WTC11 (cell line): ENCODE measurements at regions not wholly inside any gene's neighbourhood (a gene's known extent, or its start where the extent isn't known, plus 50 kb on each side); places are given as distances from the start of the nearest gene placed in this dataset.

ENCODE experiments used
- ATAC-seq: fragments of 200-7000 bp; cut with Tn5 transposase; 2 replicates; pipeline ENCODE4 v1.10.0; 2021; ENCODE audit warnings: mild to moderate bottlenecking, moderate library complexity
- CTCF ChIA-PET: fragments of 300-600 bp; sonication (Branson Sonifier 250); formaldehyde crosslinking; loops from one replicate; lab custom pipeline; 2021; ENCODE audit warnings: antibody characterized with exemption; lab: Charles Lee
- POLR2A ChIA-PET: fragments of 350-600 bp; sonication (Branson Sonifier 250); formaldehyde crosslinking; loops from one replicate; lab custom pipeline; 2021; ENCODE audit warnings: antibody characterized with exemption; lab: Charles Lee
- DNase-seq: peaks from one replicate; pipeline ENCODE4 v3.0.0; 2021; ENCODE audit warnings: low spot score
- H3K27ac Mint-ChIP-seq: 2 replicates; pipeline ENCODE4 v1.8.0; 2021; ENCODE audit warnings: mixed read lengths
- H3K27me3 Mint-ChIP-seq: 2 replicates; pipeline ENCODE4 v1.8.0; 2021; ENCODE audit warnings: low read depth, mild to moderate bottlenecking, moderate library complexity, mixed read lengths
- H3K36me3 Mint-ChIP-seq: 2 replicates; pipeline ENCODE4 v1.8.0; 2021; ENCODE audit warnings: mixed read lengths
- H3K4me1 Mint-ChIP-seq: 2 replicates; pipeline ENCODE4 v1.8.0; 2022; ENCODE audit warnings: mixed read lengths
- H3K4me3 Mint-ChIP-seq: 2 replicates; pipeline ENCODE4 v1.8.0; 2021; ENCODE audit warnings: mild to moderate bottlenecking, moderate library complexity, mixed read lengths
- H3K9me3 Mint-ChIP-seq: 2 replicates; pipeline ENCODE4 v1.8.0; 2021; ENCODE audit warnings: mixed read lengths
- CREB1 ChIP-seq: sonication (generic); formaldehyde crosslinking; IDR thresholded peaks from 2 replicates; pipeline ENCODE4 v1.8.0; 2023; ENCODE audit warnings: mild to moderate bottlenecking, missing genetic modification reagents
- CREM ChIP-seq: sonication (generic); formaldehyde crosslinking; IDR thresholded peaks from 2 replicates; pipeline ENCODE4 v1.8.1; 2022; ENCODE audit warnings: mild to moderate bottlenecking, missing genetic modification reagents, moderate library complexity
- EMX1 ChIP-seq: fragments of 250-450 bp; sonication (Bioruptor Pico); IDR thresholded peaks from 2 replicates; pipeline ENCODE4 v1.8.0; 2021; ENCODE audit warnings: mild to moderate bottlenecking
- HMGA2 ChIP-seq: fragments of 250-450 bp; sonication (Bioruptor Pico); IDR thresholded peaks from 2 replicates; pipeline ENCODE4 v1.4.0; 2021; ENCODE audit warnings: mild to moderate bottlenecking, moderate library complexity
- NR3C1 ChIP-seq: sonication (generic); formaldehyde crosslinking; conservative IDR thresholded peaks from 2 replicates; pipeline ENCODE4 v1.8.1; 2023; ENCODE audit warnings: low read depth, mild to moderate bottlenecking, missing genetic modification reagents
- SMAD4 ChIP-seq: sonication (generic); formaldehyde crosslinking; IDR thresholded peaks from 2 replicates; pipeline ENCODE4 v1.8.0; 2022; ENCODE audit warnings: mild to moderate bottlenecking, missing genetic modification reagents
- TEAD4 ChIP-seq: sonication (generic); formaldehyde crosslinking; IDR thresholded peaks from 2 replicates; pipeline ENCODE4 v1.8.0; 2022; ENCODE audit warnings: mild to moderate bottlenecking, missing genetic modification reagents
- ZNF263 ChIP-seq: sonication (generic); formaldehyde crosslinking; IDR thresholded peaks from 2 replicates; pipeline ENCODE4 v1.8.1; 2022; ENCODE audit warnings: low read depth, mild to moderate bottlenecking, moderate library complexity, missing genetic modification reagents
- ZNF317 ChIP-seq: sonication (generic); formaldehyde crosslinking; IDR thresholded peaks from 2 replicates; pipeline ENCODE4 v1.8.1; 2023; ENCODE audit warnings: low read depth, mild to moderate bottlenecking, moderate library complexity, missing genetic modification reagents, borderline replicate concordance
- ZNF423 ChIP-seq: fragments of 250-450 bp; sonication (Bioruptor Pico); IDR thresholded peaks from 2 replicates; pipeline ENCODE4 v2.1.2; 2022; ENCODE audit warnings: mild to moderate bottlenecking, moderate library complexity
- ZNF671 ChIP-seq: fragments of 250-450 bp; sonication (Bioruptor Pico); IDR thresholded peaks from 2 replicates; pipeline ENCODE4 v1.8.0; 2021; ENCODE audit warnings: mild to moderate bottlenecking
- TF ChIP-seq, protein P1 (sequence below): fragments of 250-450 bp; sonication (Bioruptor Pico); IDR thresholded peaks from 2 replicates; pipeline ENCODE4 v1.9.0; 2021; ENCODE audit warnings: mild to moderate bottlenecking
- TF ChIP-seq, protein P2 (sequence below): fragments of 250-450 bp; sonication (Bioruptor Pico); IDR thresholded peaks from 2 replicates; pipeline ENCODE4 v1.9.0; 2021; ENCODE audit warnings: moderate library complexity, mild to moderate bottlenecking, inconsistent platforms, borderline replicate concordance
- TF ChIP-seq, protein P3 (sequence below): sonication (generic); formaldehyde crosslinking; IDR thresholded peaks from 2 replicates; pipeline ENCODE4 v1.8.1; 2022; ENCODE audit warnings: missing genetic modification reagents, borderline replicate concordance
- TF ChIP-seq, protein P4 (sequence below): sonication (generic); formaldehyde crosslinking; IDR thresholded peaks from 2 replicates; pipeline ENCODE4 v1.8.1; 2023; ENCODE audit warnings: mild to moderate bottlenecking, moderate library complexity, missing genetic modification reagents
- TF ChIP-seq, protein P5 (sequence below): sonication (generic); formaldehyde crosslinking; IDR thresholded peaks from 2 replicates; pipeline ENCODE4 v1.8.0; 2023; ENCODE audit warnings: mild to moderate bottlenecking, missing genetic modification reagents
- TF ChIP-seq, protein P6 (sequence below): sonication (generic); formaldehyde crosslinking; IDR thresholded peaks from 2 replicates; pipeline ENCODE4 v1.8.1; 2023; ENCODE audit warnings: mild to moderate bottlenecking, missing genetic modification reagents, borderline replicate concordance
- TF ChIP-seq, protein P7 (sequence below): fragments of 250-450 bp; sonication (Bioruptor Pico); conservative IDR thresholded peaks from 2 replicates; pipeline ENCODE4 v1.9.0; 2021; ENCODE audit warnings: mild to moderate bottlenecking

DNA sequence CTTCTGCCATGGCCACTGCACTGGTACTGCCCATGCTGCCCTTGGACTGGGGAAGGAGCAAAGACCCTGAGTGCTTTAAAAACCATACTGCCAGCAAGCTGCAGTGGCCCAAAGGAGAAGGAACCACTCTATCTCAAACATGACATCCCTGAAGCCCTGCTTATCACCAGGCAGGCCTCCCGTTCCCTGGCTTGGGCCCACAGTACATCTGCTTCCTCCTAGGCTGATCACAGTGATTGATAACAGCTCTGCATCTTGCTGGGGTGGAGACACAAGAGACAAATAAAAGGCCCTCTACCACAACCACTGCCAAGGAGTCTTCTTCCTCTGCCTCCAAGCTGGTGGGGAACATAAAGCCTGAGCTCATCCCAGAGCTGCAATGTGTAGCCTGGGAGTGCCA lies 567.5 kb downstream of the TRHDE start (continued):
- TF ChIP-seq, protein P1, sequence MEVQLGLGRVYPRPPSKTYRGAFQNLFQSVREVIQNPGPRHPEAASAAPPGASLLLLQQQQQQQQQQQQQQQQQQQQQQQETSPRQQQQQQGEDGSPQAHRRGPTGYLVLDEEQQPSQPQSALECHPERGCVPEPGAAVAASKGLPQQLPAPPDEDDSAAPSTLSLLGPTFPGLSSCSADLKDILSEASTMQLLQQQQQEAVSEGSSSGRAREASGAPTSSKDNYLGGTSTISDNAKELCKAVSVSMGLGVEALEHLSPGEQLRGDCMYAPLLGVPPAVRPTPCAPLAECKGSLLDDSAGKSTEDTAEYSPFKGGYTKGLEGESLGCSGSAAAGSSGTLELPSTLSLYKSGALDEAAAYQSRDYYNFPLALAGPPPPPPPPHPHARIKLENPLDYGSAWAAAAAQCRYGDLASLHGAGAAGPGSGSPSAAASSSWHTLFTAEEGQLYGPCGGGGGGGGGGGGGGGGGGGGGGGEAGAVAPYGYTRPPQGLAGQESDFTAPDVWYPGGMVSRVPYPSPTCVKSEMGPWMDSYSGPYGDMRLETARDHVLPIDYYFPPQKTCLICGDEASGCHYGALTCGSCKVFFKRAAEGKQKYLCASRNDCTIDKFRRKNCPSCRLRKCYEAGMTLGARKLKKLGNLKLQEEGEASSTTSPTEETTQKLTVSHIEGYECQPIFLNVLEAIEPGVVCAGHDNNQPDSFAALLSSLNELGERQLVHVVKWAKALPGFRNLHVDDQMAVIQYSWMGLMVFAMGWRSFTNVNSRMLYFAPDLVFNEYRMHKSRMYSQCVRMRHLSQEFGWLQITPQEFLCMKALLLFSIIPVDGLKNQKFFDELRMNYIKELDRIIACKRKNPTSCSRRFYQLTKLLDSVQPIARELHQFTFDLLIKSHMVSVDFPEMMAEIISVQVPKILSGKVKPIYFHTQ (CRISPR knock-in tag) = no peak
- TF ChIP-seq, protein P2, sequence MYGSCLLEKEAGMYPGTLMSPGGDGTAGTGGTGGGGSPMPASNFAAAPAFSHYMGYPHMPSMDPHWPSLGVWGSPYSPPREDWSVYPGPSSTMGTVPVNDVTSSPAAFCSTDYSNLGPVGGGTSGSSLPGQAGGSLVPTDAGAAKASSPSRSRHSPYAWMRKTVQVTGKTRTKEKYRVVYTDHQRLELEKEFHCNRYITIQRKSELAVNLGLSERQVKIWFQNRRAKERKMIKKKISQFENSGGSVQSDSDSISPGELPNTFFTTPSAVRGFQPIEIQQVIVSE = no peak
- TF ChIP-seq TEAD4 (CRISPR knock-in tag) (no peak), CREM (CRISPR knock-in tag) (no peak), ZNF317 (CRISPR knock-in tag) (no peak), CREB1 (no peak), ZNF423 (CRISPR knock-in tag) (no peak), ZNF671 (CRISPR knock-in tag) (no peak)
- TF ChIP-seq, protein P3, sequence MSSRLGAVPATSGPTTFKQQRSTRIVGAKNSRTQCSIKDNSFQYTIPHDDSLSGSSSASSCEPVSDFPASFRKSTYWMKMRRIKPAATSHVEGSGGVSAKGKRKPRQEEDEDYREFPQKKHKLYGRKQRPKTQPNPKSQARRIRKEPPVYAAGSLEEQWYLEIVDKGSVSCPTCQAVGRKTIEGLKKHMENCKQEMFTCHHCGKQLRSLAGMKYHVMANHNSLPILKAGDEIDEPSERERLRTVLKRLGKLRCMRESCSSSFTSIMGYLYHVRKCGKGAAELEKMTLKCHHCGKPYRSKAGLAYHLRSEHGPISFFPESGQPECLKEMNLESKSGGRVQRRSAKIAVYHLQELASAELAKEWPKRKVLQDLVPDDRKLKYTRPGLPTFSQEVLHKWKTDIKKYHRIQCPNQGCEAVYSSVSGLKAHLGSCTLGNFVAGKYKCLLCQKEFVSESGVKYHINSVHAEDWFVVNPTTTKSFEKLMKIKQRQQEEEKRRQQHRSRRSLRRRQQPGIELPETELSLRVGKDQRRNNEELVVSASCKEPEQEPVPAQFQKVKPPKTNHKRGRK (CRISPR knock-in tag) = no peak
- TF ChIP-seq, protein P4, sequence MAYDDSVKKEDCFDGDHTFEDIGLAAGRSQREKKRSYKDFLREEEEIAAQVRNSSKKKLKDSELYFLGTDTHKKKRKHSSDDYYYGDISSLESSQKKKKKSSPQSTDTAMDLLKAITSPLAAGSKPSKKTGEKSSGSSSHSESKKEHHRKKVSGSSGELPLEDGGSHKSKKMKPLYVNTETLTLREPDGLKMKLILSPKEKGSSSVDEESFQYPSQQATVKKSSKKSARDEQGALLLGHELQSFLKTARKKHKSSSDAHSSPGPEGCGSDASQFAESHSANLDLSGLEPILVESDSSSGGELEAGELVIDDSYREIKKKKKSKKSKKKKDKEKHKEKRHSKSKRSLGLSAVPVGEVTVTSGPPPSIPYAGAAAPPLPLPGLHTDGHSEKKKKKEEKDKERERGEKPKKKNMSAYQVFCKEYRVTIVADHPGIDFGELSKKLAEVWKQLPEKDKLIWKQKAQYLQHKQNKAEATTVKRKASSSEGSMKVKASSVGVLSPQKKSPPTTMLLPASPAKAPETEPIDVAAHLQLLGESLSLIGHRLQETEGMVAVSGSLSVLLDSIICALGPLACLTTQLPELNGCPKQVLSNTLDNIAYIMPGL (CRISPR knock-in tag) = no peak

DNA sequence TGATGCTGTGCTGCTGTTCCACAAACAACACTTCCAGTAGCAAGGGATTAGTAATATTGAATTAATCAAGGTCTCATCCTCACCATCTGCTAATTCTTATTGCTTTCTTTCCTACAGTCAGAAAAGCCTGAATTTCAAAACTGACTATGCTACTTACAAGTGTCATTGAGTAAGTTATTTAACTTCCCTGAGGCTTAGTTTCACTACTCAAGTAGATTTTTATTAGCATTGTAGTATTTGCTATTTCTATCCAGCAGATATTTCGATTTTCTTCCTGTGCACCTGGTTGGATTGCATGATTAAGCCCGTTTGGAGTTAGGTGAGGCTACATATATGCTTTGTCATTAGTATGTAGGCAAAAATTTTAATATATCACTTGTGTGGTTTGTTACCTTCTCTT lies 591.5 kb downstream of the TRHDE start:
- TF ChIP-seq, protein P5, sequence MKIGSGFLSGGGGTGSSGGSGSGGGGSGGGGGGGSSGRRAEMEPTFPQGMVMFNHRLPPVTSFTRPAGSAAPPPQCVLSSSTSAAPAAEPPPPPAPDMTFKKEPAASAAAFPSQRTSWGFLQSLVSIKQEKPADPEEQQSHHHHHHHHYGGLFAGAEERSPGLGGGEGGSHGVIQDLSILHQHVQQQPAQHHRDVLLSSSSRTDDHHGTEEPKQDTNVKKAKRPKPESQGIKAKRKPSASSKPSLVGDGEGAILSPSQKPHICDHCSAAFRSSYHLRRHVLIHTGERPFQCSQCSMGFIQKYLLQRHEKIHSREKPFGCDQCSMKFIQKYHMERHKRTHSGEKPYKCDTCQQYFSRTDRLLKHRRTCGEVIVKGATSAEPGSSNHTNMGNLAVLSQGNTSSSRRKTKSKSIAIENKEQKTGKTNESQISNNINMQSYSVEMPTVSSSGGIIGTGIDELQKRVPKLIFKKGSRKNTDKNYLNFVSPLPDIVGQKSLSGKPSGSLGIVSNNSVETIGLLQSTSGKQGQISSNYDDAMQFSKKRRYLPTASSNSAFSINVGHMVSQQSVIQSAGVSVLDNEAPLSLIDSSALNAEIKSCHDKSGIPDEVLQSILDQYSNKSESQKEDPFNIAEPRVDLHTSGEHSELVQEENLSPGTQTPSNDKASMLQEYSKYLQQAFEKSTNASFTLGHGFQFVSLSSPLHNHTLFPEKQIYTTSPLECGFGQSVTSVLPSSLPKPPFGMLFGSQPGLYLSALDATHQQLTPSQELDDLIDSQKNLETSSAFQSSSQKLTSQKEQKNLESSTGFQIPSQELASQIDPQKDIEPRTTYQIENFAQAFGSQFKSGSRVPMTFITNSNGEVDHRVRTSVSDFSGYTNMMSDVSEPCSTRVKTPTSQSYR (CRISPR knock-in tag) = no peak
- no peak overlapping the region for H3K27ac Mint-ChIP-seq
- H3K36me3 Mint-ChIP-seq = peaks cover 2% of the 10 kb centered on the region; the same call in 1 of the 2 replicates
- no peaks in the 10 kb centered on the region for H3K4me1 Mint-ChIP-seq
- H3K9me3 Mint-ChIP-seq = peaks cover 6% of the 10 kb centered on the region
- DNase-seq (no peak), ATAC-seq (no peak)
- ChIA-PET POLR2A (no interaction called here), CTCF (no interaction called here)
- H3K27me3 Mint-ChIP-seq = no peaks in the 10 kb centered on the region
- H3K4me3 Mint-ChIP-seq = no peak overlapping the region

DNA sequence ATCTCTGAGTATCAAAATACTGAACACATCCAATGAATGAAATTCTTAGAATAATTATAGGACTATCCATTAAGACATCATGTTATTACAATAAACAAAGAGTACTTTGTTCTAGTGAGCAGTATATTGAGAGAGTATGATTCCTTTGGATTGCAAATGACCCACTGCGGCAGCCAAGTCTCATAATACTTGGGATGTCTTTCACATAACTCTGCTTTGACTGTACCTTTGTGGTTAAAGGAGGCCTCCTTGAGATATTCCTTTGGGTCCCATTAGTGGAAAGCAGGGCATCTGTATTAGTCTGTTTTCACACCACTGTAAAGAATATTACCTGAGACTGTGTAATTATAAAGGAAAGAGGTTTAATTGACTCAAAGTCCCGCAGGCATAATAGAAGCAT lies 593.8 kb downstream of the TRHDE start:
- ChIA-PET POLR2A (no interaction called here), CTCF (no interaction called here)
- Mint-ChIP-seq H3K4me3 (no peak overlapping the region), H3K9me3 (no peaks in the 10 kb centered on the region), H3K27ac (no peak overlapping the region), H3K4me1 (no peaks in the 10 kb centered on the region), H3K36me3 (no peaks in the 10 kb centered on the region), H3K27me3 (no peaks in the 10 kb centered on the region)
- TF ChIP-seq, protein P6, sequence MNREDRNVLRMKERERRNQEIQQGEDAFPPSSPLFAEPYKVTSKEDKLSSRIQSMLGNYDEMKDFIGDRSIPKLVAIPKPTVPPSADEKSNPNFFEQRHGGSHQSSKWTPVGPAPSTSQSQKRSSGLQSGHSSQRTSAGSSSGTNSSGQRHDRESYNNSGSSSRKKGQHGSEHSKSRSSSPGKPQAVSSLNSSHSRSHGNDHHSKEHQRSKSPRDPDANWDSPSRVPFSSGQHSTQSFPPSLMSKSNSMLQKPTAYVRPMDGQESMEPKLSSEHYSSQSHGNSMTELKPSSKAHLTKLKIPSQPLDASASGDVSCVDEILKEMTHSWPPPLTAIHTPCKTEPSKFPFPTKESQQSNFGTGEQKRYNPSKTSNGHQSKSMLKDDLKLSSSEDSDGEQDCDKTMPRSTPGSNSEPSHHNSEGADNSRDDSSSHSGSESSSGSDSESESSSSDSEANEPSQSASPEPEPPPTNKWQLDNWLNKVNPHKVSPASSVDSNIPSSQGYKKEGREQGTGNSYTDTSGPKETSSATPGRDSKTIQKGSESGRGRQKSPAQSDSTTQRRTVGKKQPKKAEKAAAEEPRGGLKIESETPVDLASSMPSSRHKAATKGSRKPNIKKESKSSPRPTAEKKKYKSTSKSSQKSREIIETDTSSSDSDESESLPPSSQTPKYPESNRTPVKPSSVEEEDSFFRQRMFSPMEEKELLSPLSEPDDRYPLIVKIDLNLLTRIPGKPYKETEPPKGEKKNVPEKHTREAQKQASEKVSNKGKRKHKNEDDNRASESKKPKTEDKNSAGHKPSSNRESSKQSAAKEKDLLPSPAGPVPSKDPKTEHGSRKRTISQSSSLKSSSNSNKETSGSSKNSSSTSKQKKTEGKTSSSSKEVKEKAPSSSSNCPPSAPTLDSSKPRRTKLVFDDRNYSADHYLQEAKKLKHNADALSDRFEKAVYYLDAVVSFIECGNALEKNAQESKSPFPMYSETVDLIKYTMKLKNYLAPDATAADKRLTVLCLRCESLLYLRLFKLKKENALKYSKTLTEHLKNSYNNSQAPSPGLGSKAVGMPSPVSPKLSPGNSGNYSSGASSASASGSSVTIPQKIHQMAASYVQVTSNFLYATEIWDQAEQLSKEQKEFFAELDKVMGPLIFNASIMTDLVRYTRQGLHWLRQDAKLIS (CRISPR knock-in tag) = no peak
- no peak for TF ChIP-seq SMAD4 (CRISPR knock-in tag)
- no peak for TF ChIP-seq NR3C1 (CRISPR knock-in tag)
- no peak for TF ChIP-seq ZNF263 (CRISPR knock-in tag)
- no peak for TF ChIP-seq HMGA2 (CRISPR knock-in tag)
- TF ChIP-seq, protein P7, sequence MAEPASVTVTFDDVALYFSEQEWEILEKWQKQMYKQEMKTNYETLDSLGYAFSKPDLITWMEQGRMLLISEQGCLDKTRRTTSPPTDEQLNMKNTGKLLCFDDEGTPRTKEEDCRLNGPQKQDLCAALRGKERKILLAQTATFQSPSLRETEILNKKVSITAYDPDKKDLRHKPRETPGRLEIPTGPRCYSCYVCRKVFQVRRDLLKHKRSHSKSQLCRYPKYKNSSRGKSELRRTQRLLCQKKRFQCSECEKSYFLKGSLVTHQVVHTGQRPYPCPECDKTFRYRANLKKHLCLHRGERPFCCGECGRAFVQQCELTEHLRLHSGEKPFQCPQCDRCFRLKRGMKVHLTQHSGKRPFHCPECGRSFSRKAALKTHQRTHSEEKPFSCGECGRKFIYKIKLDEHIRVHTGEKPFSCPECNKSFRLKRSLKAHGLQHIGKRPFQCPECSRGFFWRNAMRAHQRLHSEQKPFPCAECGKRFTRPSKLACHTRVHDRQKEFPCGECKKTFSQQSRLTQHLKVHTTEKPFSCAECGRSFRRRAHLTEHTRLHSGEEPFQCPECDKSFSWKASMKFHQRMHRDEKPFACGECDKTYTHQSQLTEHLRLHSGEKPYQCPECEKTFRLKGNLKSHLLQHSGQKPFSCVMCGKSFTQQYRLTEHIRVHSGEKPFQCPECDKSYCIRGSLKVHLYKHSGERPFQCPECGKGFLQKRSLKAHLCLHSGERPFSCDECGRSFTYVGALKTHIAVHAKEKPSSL (CRISPR knock-in tag) = no peak
- TF ChIP-seq EMX1 (CRISPR knock-in tag) = no peak
- DNase-seq (no peak), ATAC-seq (no peak)
